ENCODE measurements at regions not wholly inside any gene's neighbourhood (a gene's known extent, or its start where the extent isn't known, plus 50 kb on each side); places are given as distances from the start of the nearest gene placed in this dataset.
"Not testable (repeated sequence)": the region's sequence is repeated elsewhere in the genome, so short reads cannot be mapped to it uniquely, and the experiment has no call there.

DNA sequence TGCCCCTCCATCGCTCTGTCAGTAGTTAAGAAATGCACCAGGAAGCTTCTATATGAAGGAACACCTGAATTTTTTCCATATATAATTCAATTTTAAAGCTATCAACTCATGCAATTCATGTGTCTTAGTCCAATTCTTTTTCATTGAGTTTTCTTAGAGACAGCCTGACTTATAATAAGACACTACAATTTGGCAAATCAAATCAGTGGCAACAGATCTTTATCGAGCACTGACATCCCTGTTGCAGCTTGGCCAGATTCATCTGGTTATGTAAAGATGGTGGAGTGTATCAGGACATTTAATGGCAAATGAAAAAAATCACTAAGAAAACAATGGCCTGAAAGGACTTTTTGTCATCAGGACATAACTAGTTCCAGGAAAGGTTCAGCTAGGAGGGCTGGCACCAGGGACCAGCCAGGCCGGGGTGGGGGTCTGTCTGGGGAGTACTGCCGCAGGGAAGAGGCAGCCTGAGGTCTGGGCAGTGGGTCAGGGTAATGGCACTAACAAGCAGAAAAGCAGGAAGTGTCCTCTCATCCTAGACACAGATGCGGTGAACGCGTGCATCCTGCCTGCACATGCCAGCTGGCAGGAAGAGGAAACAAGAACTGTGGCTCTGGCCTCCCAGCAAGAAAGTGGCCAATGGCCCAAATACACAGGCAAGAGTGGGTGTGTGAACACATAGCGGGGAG is 100.5 kb upstream of the LMNTD1 start:
- Histone ChIP-seq H3K4me3 (ENCODE audit: low read depth, low read length) (no peak overlapping the region), H3K36me3 (ENCODE audit: insufficient read depth) (no peaks in the 10 kb centered on the region), H3K4me1 (ENCODE audit: insufficient read depth) (no peaks in the 10 kb centered on the region), H3K27ac (ENCODE audit: low read depth) (no peak overlapping the region)
- DNase-seq (ENCODE audit: extremely low spot score) = no peak
- 68% methylated on average over 8 of the region's 8 CpGs for WGBS

- Histone ChIP-seq H3K4me3 (ENCODE audit: low read depth, low read length) (no peak overlapping the region), H3K4me1 (ENCODE audit: insufficient read depth) (no peaks in the 10 kb centered on the region), H3K36me3 (ENCODE audit: insufficient read depth) (no peaks in the 10 kb centered on the region), H3K27ac (ENCODE audit: low read depth) (no peak overlapping the region)
- WGBS = 87% methylated on average over 5 of the region's 5 CpGs
- no peak for DNase-seq (ENCODE audit: extremely low spot score)
Measured at GRCh38 chr12:25655702-25656101, 102.6 kb upstream of the LMNTD1 start.

DNA sequence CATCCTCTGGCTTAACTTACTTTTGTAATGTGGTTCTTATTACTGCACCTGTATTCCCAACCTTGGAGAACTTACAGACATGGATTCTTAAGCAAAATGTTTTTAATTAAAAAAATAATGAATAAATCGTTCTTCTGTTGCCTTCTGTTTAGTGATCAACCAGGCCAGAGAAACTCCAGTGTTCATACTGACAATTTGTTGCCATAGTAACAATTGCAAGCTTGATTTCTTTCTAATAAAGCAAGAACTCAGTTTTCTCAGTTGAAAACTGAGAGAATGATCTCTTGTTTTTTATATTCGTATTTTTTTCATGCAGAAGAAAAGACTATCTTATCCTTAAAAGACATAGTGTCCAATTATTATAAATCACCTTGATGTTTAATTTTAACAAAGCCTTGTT is 106.5 kb upstream of the LMNTD1 start:
- H3K36me3 ChIP-seq (ENCODE audit: insufficient read depth) = no peaks in the 10 kb centered on the region
- no peak overlapping the region for H3K27ac ChIP-seq (ENCODE audit: low read depth)
- no peaks in the 10 kb centered on the region for H3K4me1 ChIP-seq (ENCODE audit: insufficient read depth)
- DNase-seq (ENCODE audit: extremely low spot score) = no peak
- 71% methylated on average over 2 of the region's 2 CpGs for WGBS
- H3K4me3 ChIP-seq (ENCODE audit: low read depth, low read length) = no peak overlapping the region

DNA sequence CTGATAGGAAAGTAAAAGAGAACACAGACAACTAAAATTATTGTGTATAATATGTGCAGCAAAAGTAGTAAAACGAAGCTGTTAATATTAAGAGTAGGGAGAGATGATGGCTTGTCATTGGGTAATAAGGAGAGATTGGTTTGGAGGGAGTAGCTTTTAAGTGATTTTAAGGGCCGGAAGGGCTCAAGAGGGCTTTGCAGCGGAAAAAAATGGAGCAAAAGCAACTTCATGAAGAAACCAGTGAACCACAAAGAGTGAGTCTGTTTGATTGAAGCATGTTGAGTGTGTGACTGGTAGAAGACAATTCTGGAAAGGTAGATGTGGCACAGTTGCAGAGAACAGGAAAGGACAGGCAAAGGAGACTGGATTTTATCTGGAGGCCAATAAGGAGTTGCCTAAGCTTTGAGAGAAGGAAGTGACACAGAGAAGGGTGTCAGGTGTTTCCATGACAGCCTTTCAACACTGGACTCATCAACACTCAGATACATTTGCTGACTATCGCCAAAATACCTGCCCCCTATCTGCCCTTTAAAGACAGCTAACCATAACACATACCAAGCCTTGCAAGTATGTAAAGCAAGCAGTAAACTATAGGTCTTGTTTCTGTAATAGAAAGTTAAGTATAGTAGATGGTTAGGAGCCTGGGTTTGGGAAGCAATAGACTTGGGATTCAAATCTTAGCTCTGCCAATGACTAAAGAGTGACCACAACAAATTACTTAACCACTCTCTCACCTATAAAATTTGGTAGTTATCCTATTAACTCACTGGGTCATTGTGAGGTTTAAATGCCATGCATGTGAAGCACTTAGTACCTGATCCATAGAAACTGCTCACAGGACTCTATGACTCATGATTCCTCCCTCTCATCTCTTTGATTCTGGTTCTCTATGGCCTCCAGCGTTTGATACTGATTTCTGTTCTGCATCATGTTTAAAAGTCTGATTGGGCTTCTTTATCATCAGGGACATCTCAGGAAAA is 117.3 kb upstream of the LMNTD1 start:
- Histone ChIP-seq H3K27ac (ENCODE audit: low read depth) (no peak overlapping the region), H3K4me3 (ENCODE audit: low read depth, low read length) (no peak overlapping the region), H3K4me1 (ENCODE audit: insufficient read depth) (no peaks in the 10 kb centered on the region), H3K36me3 (ENCODE audit: insufficient read depth) (no peaks in the 10 kb centered on the region)
- WGBS = 77% methylated on average over 5 of the region's 5 CpGs
- DNase-seq (ENCODE audit: extremely low spot score) = no peak

- 67% methylated on average over 2 of the region's 2 CpGs for WGBS
- no peak for DNase-seq (ENCODE audit: extremely low spot score)
- H3K27ac ChIP-seq (ENCODE audit: low read depth) = no peak overlapping the region
- H3K4me1 ChIP-seq (ENCODE audit: insufficient read depth) = no peaks in the 10 kb centered on the region
- no peaks in the 10 kb centered on the region for H3K36me3 ChIP-seq (ENCODE audit: insufficient read depth)
- H3K4me3 ChIP-seq (ENCODE audit: low read depth, low read length) = no peak overlapping the region
Measured at GRCh38 chr12:25675808-25676207, 122.7 kb upstream of the LMNTD1 start.

DNA sequence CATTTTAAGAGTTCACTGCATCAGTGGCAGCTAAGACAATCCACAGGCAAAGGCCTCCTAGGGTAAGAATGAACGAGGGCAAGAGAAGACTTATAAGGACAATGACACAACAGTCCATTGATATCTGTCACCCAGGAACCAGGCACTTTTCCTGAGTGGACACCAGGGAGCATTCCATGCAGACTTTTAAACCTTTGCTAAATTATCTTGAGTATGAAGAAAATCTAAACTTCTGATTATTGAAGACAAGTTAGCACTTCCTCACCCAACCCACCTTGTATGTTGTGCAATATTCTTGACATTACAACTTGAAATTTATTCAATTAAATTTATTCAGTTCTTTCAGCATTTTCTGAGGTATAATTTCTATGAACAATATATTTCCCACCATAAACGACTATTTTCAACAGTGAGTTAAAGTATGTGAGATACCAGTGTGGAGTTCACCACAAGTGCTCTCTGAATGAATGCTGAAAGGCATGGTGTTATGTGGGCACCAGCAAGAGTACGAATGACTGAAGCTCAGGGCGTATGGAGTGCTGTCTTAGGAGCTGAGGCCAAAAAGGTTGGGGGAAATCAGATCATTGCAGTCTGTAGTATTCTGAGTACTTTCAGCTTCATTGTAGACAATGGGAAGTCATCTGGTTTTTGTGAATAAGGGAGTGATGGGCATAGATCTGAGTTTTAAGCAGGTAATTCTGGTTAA is 124.3 kb upstream of the LMNTD1 start:
- no peaks in the 10 kb centered on the region for H3K36me3 ChIP-seq (ENCODE audit: insufficient read depth)
- H3K4me3 ChIP-seq (ENCODE audit: low read depth, low read length) = no peak overlapping the region
- H3K4me1 ChIP-seq (ENCODE audit: insufficient read depth) = no peaks in the 10 kb centered on the region
- DNase-seq (ENCODE audit: extremely low spot score) = no peak
- H3K27ac ChIP-seq (ENCODE audit: low read depth) = no peak overlapping the region
- 83% methylated on average over 4 of the region's 4 CpGs for WGBS

- WGBS = 89% methylated on average over 4 of the region's 4 CpGs
- H3K36me3 ChIP-seq (ENCODE audit: insufficient read depth) = no peaks in the 10 kb centered on the region
- H3K27ac ChIP-seq (ENCODE audit: low read depth) = no peak overlapping the region
- no peaks in the 10 kb centered on the region for H3K4me1 ChIP-seq (ENCODE audit: insufficient read depth)
- no peak for DNase-seq (ENCODE audit: extremely low spot score)
- no peak overlapping the region for H3K4me3 ChIP-seq (ENCODE audit: low read depth, low read length)
Measured at GRCh38 chr12:25681580-25681979, 128.5 kb upstream of the LMNTD1 start.

DNA sequence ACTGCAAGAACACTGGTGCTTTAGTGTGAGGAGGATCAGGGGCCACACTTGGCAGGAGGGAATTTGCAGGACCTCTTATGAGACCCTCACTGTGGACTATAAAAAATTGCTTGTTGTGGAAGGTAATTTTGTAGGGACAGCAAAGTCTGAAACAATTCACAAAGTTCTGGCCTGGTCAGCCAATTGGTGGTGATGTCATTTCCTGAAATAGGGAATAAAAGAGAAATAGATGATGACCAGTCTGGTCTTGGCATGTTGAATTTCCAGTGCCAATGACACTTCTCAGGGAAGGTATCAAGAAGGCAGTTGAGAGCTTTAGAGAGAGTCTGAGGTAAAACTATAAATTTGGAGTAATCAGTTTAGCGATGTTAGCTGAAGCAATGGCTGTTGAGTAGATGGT is 129.3 kb upstream of the LMNTD1 start:
- no peak for DNase-seq (ENCODE audit: extremely low spot score)
- Histone ChIP-seq H3K27ac (ENCODE audit: low read depth) (no peak overlapping the region), H3K4me1 (ENCODE audit: insufficient read depth) (no peaks in the 10 kb centered on the region), H3K4me3 (ENCODE audit: low read depth, low read length) (no peak overlapping the region), H3K36me3 (ENCODE audit: insufficient read depth) (no peaks in the 10 kb centered on the region)
- 97% methylated on average over 1 of the region's 1 CpG for WGBS

- Histone ChIP-seq H3K27ac (ENCODE audit: low read depth) (no peak overlapping the region), H3K36me3 (ENCODE audit: insufficient read depth) (no peaks in the 10 kb centered on the region), H3K4me1 (ENCODE audit: insufficient read depth) (no peaks in the 10 kb centered on the region), H3K4me3 (ENCODE audit: low read depth, low read length) (no peak overlapping the region)
- DNase-seq (ENCODE audit: extremely low spot score) = no peak
- WGBS = 85% methylated on average over 2 of the region's 2 CpGs
Measured at GRCh38 chr12:25684070-25684469, 131.0 kb upstream of the LMNTD1 start.

- no peak for DNase-seq (ENCODE audit: extremely low spot score)
- H3K4me3 ChIP-seq (ENCODE audit: low read depth, low read length) = no peak overlapping the region
- no peak overlapping the region for H3K27ac ChIP-seq (ENCODE audit: low read depth)
- no peaks in the 10 kb centered on the region for H3K36me3 ChIP-seq (ENCODE audit: insufficient read depth)
- 96% methylated on average over 19 of the region's 19 CpGs for WGBS
- H3K4me1 ChIP-seq (ENCODE audit: insufficient read depth) = no peaks in the 10 kb centered on the region
Measured at GRCh38 chr12:25686351-25686750, 133.3 kb upstream of the LMNTD1 start.

GRCh38 chr12:25687226-25687625 is 134.1 kb upstream of the LMNTD1 start:
- Histone ChIP-seq H3K4me1 (ENCODE audit: insufficient read depth) (no peaks in the 10 kb centered on the region), H3K27ac (ENCODE audit: low read depth) (no peak overlapping the region), H3K36me3 (ENCODE audit: insufficient read depth) (no peaks in the 10 kb centered on the region), H3K4me3 (ENCODE audit: low read depth, low read length) (no peak overlapping the region)
- DNase-seq (ENCODE audit: extremely low spot score) = no peak
- WGBS = 88% methylated on average over 6 of the region's 6 CpGs

DNA sequence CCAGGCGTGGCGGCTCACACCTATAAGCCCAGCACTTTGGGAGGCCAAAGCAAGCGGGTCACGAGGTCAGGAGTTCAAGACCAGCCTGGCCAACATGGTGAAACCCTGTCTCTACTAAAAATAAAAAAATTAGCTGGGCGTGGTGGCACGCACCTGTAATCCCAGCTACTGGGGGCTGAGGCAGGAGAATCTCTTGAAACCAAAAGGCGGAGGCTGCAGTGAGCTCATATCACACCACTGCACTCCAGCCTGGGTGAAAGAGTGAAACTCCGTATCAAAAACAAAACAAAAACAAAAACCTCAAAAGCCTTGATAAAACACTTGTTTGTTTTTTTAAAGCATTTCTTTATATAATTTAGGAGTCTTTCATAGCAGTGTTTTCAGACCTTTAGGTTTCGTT is 135.8 kb upstream of the LMNTD1 start:
- not testable (repeated sequence) for H3K4me3 ChIP-seq (ENCODE audit: low read depth, low read length); H3K4me1 ChIP-seq (ENCODE audit: insufficient read depth); H3K27ac ChIP-seq (ENCODE audit: low read depth); DNase-seq (ENCODE audit: extremely low spot score); H3K36me3 ChIP-seq (ENCODE audit: insufficient read depth)
- WGBS = 96% methylated on average over 9 of the region's 9 CpGs

DNA sequence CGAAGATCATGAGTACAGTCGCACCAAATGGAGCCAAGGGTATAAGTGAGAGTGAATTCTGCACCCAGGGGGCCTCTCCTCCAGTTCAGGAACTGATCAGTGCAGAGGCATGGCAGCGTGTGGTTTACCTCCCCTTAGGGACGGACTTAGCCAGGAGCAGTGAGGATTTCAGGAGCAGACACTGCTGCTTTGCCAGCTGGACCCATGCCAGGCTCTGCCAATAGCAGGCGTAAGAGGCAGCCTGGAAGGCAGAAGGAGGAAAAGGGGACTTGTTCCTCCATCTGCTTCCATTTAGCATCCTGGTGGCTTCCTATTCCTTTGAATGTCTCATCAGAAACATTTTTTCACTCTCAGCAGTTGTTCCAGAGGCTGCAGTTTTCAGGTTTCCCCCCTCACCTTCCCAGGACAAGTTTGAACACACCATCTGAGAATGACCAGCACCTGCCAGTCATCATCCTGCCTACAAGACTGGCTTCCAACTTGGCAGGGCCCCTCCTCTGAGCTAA is 137.0 kb upstream of the LMNTD1 start:
- 61% methylated on average over 5 of the region's 5 CpGs for WGBS
- no peak overlapping the region for H3K4me3 ChIP-seq (ENCODE audit: low read depth, low read length)
- H3K36me3 ChIP-seq (ENCODE audit: insufficient read depth) = no peaks in the 10 kb centered on the region
- DNase-seq (ENCODE audit: extremely low spot score) = no peak
- H3K4me1 ChIP-seq (ENCODE audit: insufficient read depth) = no peaks in the 10 kb centered on the region
- no peak overlapping the region for H3K27ac ChIP-seq (ENCODE audit: low read depth)
